ENCODE measurements at regions not wholly inside any gene's neighbourhood (a gene's known extent, or its start where the extent isn't known, plus 50 kb on each side); places are given as distances from the start of the nearest gene placed in this dataset.

GRCh38 chr1:115560027-115560426 lies 81.7 kb upstream of the VANGL1 start:
- H3K79me2 ChIP-seq (ENCODE audit: low read depth), result no peaks in the 10 kb centered on the region
- H3K4me2 ChIP-seq, result no peak overlapping the region
- TF ChIP-seq CTCF (IDR thresholded peaks at IDR 0.05), result no peak
- no peak for TF ChIP-seq EZH2 (IDR thresholded peaks at IDR 0.05)
- no peak for TF ChIP-seq EZH2phosphoT487 (IDR thresholded peaks at IDR 0.05)
- H3K36me3 Mint-ChIP-seq, result no peaks in the 10 kb centered on the region
- peak; percentile 12 for DNase-seq (ENCODE audit: low spot score)
- H3K27ac Mint-ChIP-seq, result no peak overlapping the region
- no peaks in the 10 kb centered on the region for H3K9me3 ChIP-seq (ENCODE audit: low read depth)
- H3K27ac ChIP-seq, result no peak overlapping the region
- H4K20me1 ChIP-seq (ENCODE audit: low read depth), result no peaks in the 10 kb centered on the region
- H3K4me1 ChIP-seq, result peaks cover 11% of the 10 kb centered on the region
- no peak overlapping the region for H3K4me3 Mint-ChIP-seq
- peaks cover 16% of the 10 kb centered on the region for H3K27me3 ChIP-seq
- H3K4me3 ChIP-seq, result no peak overlapping the region
- no peak overlapping the region for H2AFZ ChIP-seq (replicated peaks)
- peaks cover 12% of the 10 kb centered on the region for H3K4me1 Mint-ChIP-seq
- no peaks in the 10 kb centered on the region for H3K36me3 ChIP-seq
- H3F3A ChIP-seq (ENCODE audit: low read depth), result no peaks in the 10 kb centered on the region
- H3K9me3 Mint-ChIP-seq, result no peaks in the 10 kb centered on the region
- peaks cover 5% of the 10 kb centered on the region for H3K27me3 Mint-ChIP-seq (ENCODE audit: insufficient read depth, low read depth)
- H3K9ac ChIP-seq, result no peak overlapping the region

- Histone ChIP-seq H3K4me1 (peaks cover 11% of the 10 kb centered on the region), H3F3A (ENCODE audit: low read depth) (no peaks in the 10 kb centered on the region), H3K27me3 (no peaks in the 10 kb centered on the region), H2AFZ (replicated peaks) (no peak overlapping the region), H3K4me3 (no peak overlapping the region), H3K27ac (no peak overlapping the region), H3K9ac (no peak overlapping the region), H3K79me2 (ENCODE audit: low read depth) (no peaks in the 10 kb centered on the region), H3K36me3 (no peaks in the 10 kb centered on the region), H4K20me1 (ENCODE audit: low read depth) (no peaks in the 10 kb centered on the region), H3K9me3 (ENCODE audit: low read depth) (no peaks in the 10 kb centered on the region), H3K4me2 (no peak overlapping the region)
- peaks cover 5% of the 10 kb centered on the region for H3K27me3 Mint-ChIP-seq (ENCODE audit: insufficient read depth, low read depth)
- H3K36me3 Mint-ChIP-seq, result no peaks in the 10 kb centered on the region
- peaks cover 7% of the 10 kb centered on the region for H3K4me1 Mint-ChIP-seq
- no peak overlapping the region for H3K4me3 Mint-ChIP-seq
- TF ChIP-seq EZH2 (IDR thresholded peaks at IDR 0.05), result no peak
- no peak for TF ChIP-seq EZH2phosphoT487 (IDR thresholded peaks at IDR 0.05)
- TF ChIP-seq CTCF (IDR thresholded peaks at IDR 0.05), result no peak
- DNase-seq (ENCODE audit: low spot score), result no peak
- H3K9me3 Mint-ChIP-seq, result no peaks in the 10 kb centered on the region
- no peak overlapping the region for H3K27ac Mint-ChIP-seq
Measured at GRCh38 chr1:115558275-115558674, 83.5 kb upstream of the VANGL1 start.

- H3K79me2 ChIP-seq (ENCODE audit: low read depth), result no peaks in the 10 kb centered on the region
- H3K36me3 Mint-ChIP-seq, result no peaks in the 10 kb centered on the region
- no peak overlapping the region for H3K27ac ChIP-seq
- H3K4me1 ChIP-seq, result peaks cover 11% of the 10 kb centered on the region
- H3K36me3 ChIP-seq, result no peaks in the 10 kb centered on the region
- H3K27me3 Mint-ChIP-seq (ENCODE audit: insufficient read depth, low read depth), result peaks cover 5% of the 10 kb centered on the region
- no peak overlapping the region for H3K4me3 Mint-ChIP-seq
- DNase-seq (ENCODE audit: low spot score), result peak; percentile 24
- no peak overlapping the region for H3K27ac Mint-ChIP-seq
- H3K9me3 ChIP-seq (ENCODE audit: low read depth), result no peaks in the 10 kb centered on the region
- H3K4me2 ChIP-seq, result peak overlapping the region; percentile 46
- no peaks in the 10 kb centered on the region for H4K20me1 ChIP-seq (ENCODE audit: low read depth)
- peaks cover 9% of the 10 kb centered on the region for H3K4me1 Mint-ChIP-seq
- TF ChIP-seq EZH2 (IDR thresholded peaks at IDR 0.05), result no peak
- no peak for TF ChIP-seq EZH2phosphoT487 (IDR thresholded peaks at IDR 0.05)
- TF ChIP-seq CTCF (IDR thresholded peaks at IDR 0.05), result no peak
- no peak overlapping the region for H3K4me3 ChIP-seq
- no peak overlapping the region for H3K9ac ChIP-seq
- no peaks in the 10 kb centered on the region for H3K9me3 Mint-ChIP-seq
- H3K27me3 ChIP-seq, result no peaks in the 10 kb centered on the region
- H2AFZ ChIP-seq (replicated peaks), result no peak overlapping the region
- no peaks in the 10 kb centered on the region for H3F3A ChIP-seq (ENCODE audit: low read depth)
Measured at GRCh38 chr1:115557715-115558114, 84.1 kb upstream of the VANGL1 start.
